ENCODE measurements at regions not wholly inside any gene's neighbourhood (a gene's known extent, or its start where the extent isn't known, plus 50 kb on each side); places are given as distances from the start of the nearest gene placed in this dataset.

DNA sequence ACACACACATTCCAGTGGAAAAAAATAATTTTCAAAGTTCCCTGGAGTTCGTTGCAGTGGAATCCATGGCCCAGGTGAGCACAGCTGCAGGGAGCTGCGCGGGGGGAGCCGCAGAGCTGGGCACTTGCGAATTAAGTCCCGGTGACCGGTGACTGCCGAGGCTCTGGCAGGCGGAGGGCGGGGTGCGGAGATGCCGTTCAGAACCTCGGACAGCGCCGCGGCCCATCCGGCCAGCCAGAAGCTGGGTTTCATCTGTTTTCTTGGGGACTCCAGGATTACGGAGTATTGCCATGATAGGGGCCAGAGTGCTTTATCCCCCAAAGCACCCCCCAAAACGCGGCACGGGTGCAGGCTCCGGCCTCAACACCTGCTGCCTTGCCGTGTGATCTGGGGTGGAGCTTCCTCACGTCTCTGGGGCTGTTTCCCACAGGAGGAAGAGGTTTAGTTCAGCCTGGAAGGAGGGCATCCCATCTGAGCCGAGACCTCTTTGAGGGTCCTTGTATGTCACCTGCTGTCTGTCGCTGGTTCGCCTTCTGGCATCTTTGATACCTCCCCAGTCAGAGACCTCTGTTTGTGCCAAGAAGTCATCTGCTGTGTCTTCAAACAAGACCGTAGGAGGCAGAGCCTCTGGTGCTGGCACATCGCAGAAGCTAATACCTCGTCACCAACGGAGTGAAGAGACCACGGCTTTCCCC lies 99.4 kb downstream of the YTHDF1 start:
- no peak for ATAC-seq (ENCODE audit: insufficient read depth, low FRiP score)
- no peak overlapping the region for H3K9ac ChIP-seq (ENCODE audit: insufficient read depth in 1 of 2, low read length in 2 of 2)

DNA sequence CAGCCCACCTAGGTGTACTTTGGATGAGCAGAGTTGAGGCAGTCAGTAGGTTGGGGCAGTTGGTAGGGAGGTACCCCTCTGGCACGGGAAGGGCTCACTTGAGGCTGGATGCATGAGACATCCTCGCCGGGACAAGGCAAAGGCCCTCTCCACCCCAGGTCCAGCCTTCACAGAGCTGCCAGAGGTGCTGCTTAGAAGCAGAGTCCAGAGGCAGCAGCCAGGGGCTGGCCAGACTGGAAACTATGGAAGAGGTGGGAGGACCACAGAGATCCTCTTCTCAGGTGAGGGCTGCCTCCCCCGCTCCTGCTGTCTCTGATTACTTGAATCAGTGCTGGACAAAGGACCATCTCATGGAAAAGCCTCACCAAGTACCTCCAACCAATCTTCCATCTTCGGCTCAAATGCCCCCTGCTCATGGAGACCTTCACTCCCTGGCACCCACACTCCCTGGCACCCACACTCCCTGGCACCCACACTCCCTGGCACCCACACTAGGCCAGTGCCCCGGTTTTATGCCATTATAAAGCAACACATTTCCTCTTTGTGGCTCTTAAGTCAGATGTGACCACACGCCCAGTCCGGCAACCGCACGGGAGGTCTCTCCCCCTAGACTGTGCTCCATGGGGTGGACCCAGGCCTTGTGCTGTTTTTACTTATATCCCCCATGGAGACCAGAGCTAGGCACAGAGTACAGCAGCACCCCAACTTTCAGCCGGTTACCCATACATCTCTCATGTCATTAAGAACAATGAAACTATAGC lies 100.1 kb downstream of the YTHDF1 start:
- ATAC-seq (ENCODE audit: insufficient read depth, low FRiP score) (no peak), DNase-seq (no peak)
- Histone ChIP-seq H3K27me3 (ENCODE audit: control insufficient read depth in 3 of 3, insufficient read depth in 3 of 3, low read length in 2 of 3) (peaks cover 0 to 5% (median 0%) of the 10 kb centered on the region in 3 donors), H3K4me1 (ENCODE audit: control insufficient read depth in 5 of 5, insufficient read depth in 5 of 5, low read length in 5 of 5) (no peaks in the 10 kb centered on the region), H3K4me3 (no peak overlapping the region), H3K9ac (ENCODE audit: insufficient read depth in 1 of 2, low read length in 2 of 2) (no peak overlapping the region), H3K9me3 (ENCODE audit: control insufficient read depth in 4 of 4, insufficient read depth in 3 of 4, low read length in 3 of 4) (peaks cover 0 to 22% (median 2%) of the 10 kb centered on the region in 4 donors), H3K36me3 (ENCODE audit: control insufficient read depth in 4 of 4, insufficient read depth in 4 of 4, low read length in 4 of 4) (no peaks in the 10 kb centered on the region), H3K27ac (ENCODE audit: low read depth in 1 of 2, low read length in 1 of 2) (no peak overlapping the region)
- TF ChIP-seq, protein P1, sequence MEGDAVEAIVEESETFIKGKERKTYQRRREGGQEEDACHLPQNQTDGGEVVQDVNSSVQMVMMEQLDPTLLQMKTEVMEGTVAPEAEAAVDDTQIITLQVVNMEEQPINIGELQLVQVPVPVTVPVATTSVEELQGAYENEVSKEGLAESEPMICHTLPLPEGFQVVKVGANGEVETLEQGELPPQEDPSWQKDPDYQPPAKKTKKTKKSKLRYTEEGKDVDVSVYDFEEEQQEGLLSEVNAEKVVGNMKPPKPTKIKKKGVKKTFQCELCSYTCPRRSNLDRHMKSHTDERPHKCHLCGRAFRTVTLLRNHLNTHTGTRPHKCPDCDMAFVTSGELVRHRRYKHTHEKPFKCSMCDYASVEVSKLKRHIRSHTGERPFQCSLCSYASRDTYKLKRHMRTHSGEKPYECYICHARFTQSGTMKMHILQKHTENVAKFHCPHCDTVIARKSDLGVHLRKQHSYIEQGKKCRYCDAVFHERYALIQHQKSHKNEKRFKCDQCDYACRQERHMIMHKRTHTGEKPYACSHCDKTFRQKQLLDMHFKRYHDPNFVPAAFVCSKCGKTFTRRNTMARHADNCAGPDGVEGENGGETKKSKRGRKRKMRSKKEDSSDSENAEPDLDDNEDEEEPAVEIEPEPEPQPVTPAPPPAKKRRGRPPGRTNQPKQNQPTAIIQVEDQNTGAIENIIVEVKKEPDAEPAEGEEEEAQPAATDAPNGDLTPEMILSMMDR (IDR thresholded peaks at IDR 0.05; ENCODE audit: control extremely low read depth, extremely low read depth) = no peak
- 77 to 84% methylated on average over 11 of the region's 11 CpGs for WGBS, 2 donors

More for the DNA sequence above, 99.4 kb downstream of the YTHDF1 start:
- Histone ChIP-seq H3K27me3 (ENCODE audit: control insufficient read depth in 3 of 3, insufficient read depth in 3 of 3, low read length in 2 of 3) (peaks cover 0 to 5% (median 0%) of the 10 kb centered on the region in 3 donors), H3K4me1 (ENCODE audit: control insufficient read depth in 5 of 5, insufficient read depth in 5 of 5, low read length in 5 of 5) (no peaks in the 10 kb centered on the region), H3K4me3 (no peak overlapping the region), H3K27ac (ENCODE audit: low read depth in 1 of 2, low read length in 1 of 2) (no peak overlapping the region), H3K36me3 (ENCODE audit: control insufficient read depth in 4 of 4, insufficient read depth in 4 of 4, low read length in 4 of 4) (no peaks in the 10 kb centered on the region), H3K9me3 (ENCODE audit: control insufficient read depth in 4 of 4, insufficient read depth in 3 of 4, low read length in 3 of 4) (peaks cover 0 to 21% (median under 1%) of the 10 kb centered on the region in 4 donors)
- WGBS, 2 donors = 18 to 21% methylated on average over 32 of the region's 32 CpGs
- TF ChIP-seq, protein P1 (IDR thresholded peaks at IDR 0.05; ENCODE audit: control extremely low read depth, extremely low read depth) = no peak
- peak; percentile 41 to 56 (median 54) for DNase-seq

DNA sequence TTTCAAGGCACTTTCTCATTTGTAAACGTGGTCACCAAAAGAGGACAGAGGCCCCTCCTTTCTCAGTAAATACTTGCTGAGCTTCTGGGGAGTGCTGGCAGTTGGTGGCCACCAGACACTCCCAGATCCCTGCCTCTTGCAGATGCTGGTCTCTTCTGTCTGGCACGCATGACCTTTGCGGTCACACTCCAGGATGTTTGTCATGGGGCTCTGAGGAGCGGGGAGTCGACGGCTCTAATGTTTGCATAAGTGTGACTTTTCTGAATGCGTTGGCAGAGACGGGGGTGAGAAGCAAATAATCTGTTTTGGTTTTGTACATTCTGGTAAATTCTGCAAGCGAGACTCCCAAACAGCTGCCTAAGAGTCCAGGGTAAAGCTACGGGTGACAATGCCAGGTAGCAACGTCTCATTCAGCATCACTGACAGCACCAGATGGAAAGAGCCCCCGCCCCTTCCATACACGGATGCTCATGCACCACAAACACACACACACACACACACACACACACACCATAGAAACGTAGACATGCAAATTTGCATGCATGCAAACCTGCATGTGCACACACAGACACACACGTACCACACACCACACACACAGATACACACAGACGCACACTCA lies 101.1 kb downstream of the YTHDF1 start:
- Histone ChIP-seq H3K4me1 (ENCODE audit: control insufficient read depth in 5 of 5, insufficient read depth in 5 of 5, low read length in 5 of 5) (no peaks in the 10 kb centered on the region), H3K36me3 (ENCODE audit: control insufficient read depth in 4 of 4, insufficient read depth in 4 of 4, low read length in 4 of 4) (no peaks in the 10 kb centered on the region), H3K9ac (ENCODE audit: insufficient read depth in 1 of 2, low read length in 2 of 2) (no peak overlapping the region), H3K27ac (ENCODE audit: low read depth in 1 of 2, low read length in 1 of 2) (no peak overlapping the region), H3K27me3 (ENCODE audit: control insufficient read depth in 3 of 3, insufficient read depth in 3 of 3, low read length in 2 of 3) (peaks cover 0 to 5% (median 0%) of the 10 kb centered on the region in 3 donors), H3K4me3 (no peak overlapping the region), H3K9me3 (ENCODE audit: control insufficient read depth in 4 of 4, insufficient read depth in 3 of 4, low read length in 3 of 4) (peaks cover 0 to 25% (median 3%) of the 10 kb centered on the region in 4 donors)
- TF ChIP-seq, protein P1 (IDR thresholded peaks at IDR 0.05; ENCODE audit: control extremely low read depth, extremely low read depth) = no peak
- ATAC-seq (ENCODE audit: insufficient read depth, low FRiP score) (no peak), DNase-seq (no peak)
- WGBS, 2 donors = 65 to 76% methylated on average over 16 of the region's 16 CpGs
